CD4-positive, alpha-beta memory T cell (primary cell): ENCODE measurements at regions not wholly inside any gene's neighbourhood (a gene's known extent, or its start where the extent isn't known, plus 50 kb on each side); places are given as distances from the start of the nearest gene placed in this dataset.

Experiments
- CTCF ChIA-PET: fragments of 350-600 bp; sonication (Branson Sonifier 250); formaldehyde crosslinking; loops from one replicate; lab custom pipeline; 2021; ENCODE audit warnings: inconsistent platforms; ENCODE audit not compliant: partially characterized antibody; lab: Charles Lee
- POLR2A ChIA-PET: fragments of 350-600 bp; sonication (Branson Sonifier 250); formaldehyde crosslinking; loops from one replicate; lab custom pipeline; 2021; ENCODE audit not compliant: partially characterized antibody; lab: Charles Lee
- DNase-seq, 5 donors: peaks; one replicate each; pipeline versions ENCODE4 v3.0.0 to v3.0.0-alpha.2; 2020 to 2022; ENCODE audit warnings: mixed read lengths in 1 of 5
- H3K27ac ChIP-seq: one replicate; pipeline ENCODE4 v1.7.0; 2013; ENCODE audit warnings: low read depth, low read length
- H3K27me3 ChIP-seq: 2 replicates; pipeline ENCODE4 v1.7.0; 2013; ENCODE audit warnings: mild to moderate bottlenecking, low read length, moderate library complexity; ENCODE audit not compliant: insufficient read depth
- H3K36me3 ChIP-seq: 2 replicates; pipeline ENCODE4 v1.7.0; 2013; ENCODE audit warnings: mild to moderate bottlenecking, low read length, moderate library complexity; ENCODE audit not compliant: insufficient read depth
- H3K4me1 ChIP-seq: 2 replicates; pipeline ENCODE4 v1.7.0; 2013; ENCODE audit warnings: mild to moderate bottlenecking, low read length, moderate library complexity; ENCODE audit not compliant: insufficient read depth
- H3K4me3 ChIP-seq, 2 donors: one replicate each; pipeline ENCODE4 v1.7.0; 2013; ENCODE audit warnings: low read length in 2 of 2, mild to moderate bottlenecking in 1 of 2
- H3K9me3 ChIP-seq, 2 donors: one replicate each; pipeline ENCODE4 v1.7.0; 2013; ENCODE audit warnings: low read length in 2 of 2, control low read depth in 1 of 2; ENCODE audit not compliant: control insufficient read depth in 1 of 2
- H3K27ac Mint-ChIP-seq, 7 donors: one replicate each; pipeline ENCODE4 v1.8.0; 2020 to 2021; ENCODE audit warnings: mixed read lengths in 7 of 7, mild to moderate bottlenecking in 6 of 7, inconsistent platforms in 3 of 7, moderate library complexity in 3 of 7
- H3K27me3 Mint-ChIP-seq, 2 donors: one replicate each; pipeline ENCODE4 v1.8.0; 2020 to 2021; ENCODE audit warnings: mixed read lengths in 2 of 2
- H3K36me3 Mint-ChIP-seq, 2 donors: one replicate each; pipeline ENCODE4 v1.8.0; 2020 to 2021; ENCODE audit warnings: mixed read lengths in 2 of 2, inconsistent platforms in 1 of 2, mild to moderate bottlenecking in 1 of 2
- H3K4me1 Mint-ChIP-seq, 4 donors: one replicate each; pipeline ENCODE4 v1.8.0; 2020 to 2021; ENCODE audit warnings: mixed read lengths in 4 of 4, mild to moderate bottlenecking in 1 of 4
- H3K4me3 Mint-ChIP-seq, 8 donors: one replicate each; pipeline ENCODE4 v1.8.0; 2020 to 2021; ENCODE audit warnings: mixed read lengths in 8 of 8, mild to moderate bottlenecking in 7 of 8, moderate library complexity in 6 of 8, inconsistent platforms in 3 of 8
- H3K9me3 Mint-ChIP-seq, 8 donors: one replicate each; pipeline ENCODE4 v1.8.0; 2020 to 2021; ENCODE audit warnings: mixed read lengths in 8 of 8, mild to moderate bottlenecking in 5 of 8, inconsistent platforms in 3 of 8, moderate library complexity in 1 of 8
- intact Hi-C: fragments of 100-400 bp; cut with micrococcal nuclease; formaldehyde crosslinking; loops from one replicate; pipeline ENCODE4 v1.15.1; 2023

DNA sequence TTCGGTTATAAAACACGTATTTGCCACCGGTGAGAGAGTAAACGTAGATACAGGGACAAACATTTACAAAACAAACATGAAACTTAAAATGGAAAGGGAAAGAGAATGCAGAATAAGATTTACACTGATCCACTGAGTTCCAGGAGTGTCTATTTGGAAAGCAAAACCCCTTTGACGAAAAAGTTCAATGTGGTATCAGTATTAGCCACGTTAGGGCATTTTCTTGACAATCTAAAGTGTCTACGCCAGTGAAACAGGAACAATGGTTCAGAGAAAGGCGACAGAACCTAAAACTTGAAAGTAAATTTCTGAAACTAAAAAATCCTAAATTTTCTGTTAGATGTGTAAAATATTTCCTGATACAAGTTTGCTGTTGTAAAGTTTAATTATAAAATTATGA is 278.5 kb upstream of the TENM3 start:
- Histone ChIP-seq H3K4me1 (no peaks in the 10 kb centered on the region), H3K27me3 (no peaks in the 10 kb centered on the region), H3K27ac (no peak overlapping the region), H3K36me3 (no peaks in the 10 kb centered on the region), H3K9me3 (no peaks in the 10 kb centered on the region), H3K4me3 (no peak overlapping the region)
- Mint-ChIP-seq H3K9me3 (peaks cover 0 to 6% (median 2%) of the 10 kb centered on the region in 8 donors), H3K4me1 (no peaks in the 10 kb centered on the region), H3K36me3 (no peaks in the 10 kb centered on the region), H3K27me3 (no peaks in the 10 kb centered on the region), H3K27ac (no peak overlapping the region), H3K4me3 (no peak overlapping the region)
- ChIA-PET CTCF (no interaction called here), POLR2A (no interaction called here)
- intact Hi-C loops: no loop called here
- no peak for DNase-seq

DNA sequence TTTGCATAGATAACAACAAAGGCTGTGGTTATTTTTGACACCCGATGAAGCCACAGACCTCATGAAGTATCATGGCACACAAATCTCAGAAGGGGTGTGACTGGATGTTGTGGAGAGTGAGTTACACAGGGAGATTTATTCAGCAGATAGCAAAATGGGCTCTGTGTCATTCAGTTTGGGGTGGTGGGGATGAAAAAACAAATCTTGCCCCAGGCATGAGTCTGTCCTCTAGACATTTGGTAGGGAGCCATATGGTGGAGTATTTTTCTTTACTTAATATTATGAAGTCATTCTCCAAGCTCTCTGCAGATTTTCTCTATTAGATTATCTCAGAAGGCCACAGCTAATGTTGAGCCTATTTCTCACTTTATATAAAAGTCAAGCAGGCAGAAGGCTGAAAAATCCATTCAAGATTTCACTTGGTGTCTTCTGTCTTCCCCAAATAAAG is 277.1 kb upstream of the TENM3 start:
- POLR2A ChIA-PET: no interaction called here
- Histone ChIP-seq H3K27ac (no peak overlapping the region), H3K36me3 (no peaks in the 10 kb centered on the region), H3K27me3 (no peaks in the 10 kb centered on the region), H3K9me3 (no peaks in the 10 kb centered on the region), H3K4me3 (no peak overlapping the region), H3K4me1 (no peaks in the 10 kb centered on the region)
- H3K4me1 Mint-ChIP-seq: no peaks in the 10 kb centered on the region
- H3K4me3 Mint-ChIP-seq: no peak overlapping the region
- H3K27me3 Mint-ChIP-seq: no peaks in the 10 kb centered on the region
- CTCF ChIA-PET: no interaction called here
- H3K27ac Mint-ChIP-seq: no peak overlapping the region
- H3K9me3 Mint-ChIP-seq: peaks cover 0 to 10% (median 2%) of the 10 kb centered on the region in 8 donors
- intact Hi-C loops: no loop called here
- no peaks in the 10 kb centered on the region for H3K36me3 Mint-ChIP-seq
- DNase-seq: no peak

DNA sequence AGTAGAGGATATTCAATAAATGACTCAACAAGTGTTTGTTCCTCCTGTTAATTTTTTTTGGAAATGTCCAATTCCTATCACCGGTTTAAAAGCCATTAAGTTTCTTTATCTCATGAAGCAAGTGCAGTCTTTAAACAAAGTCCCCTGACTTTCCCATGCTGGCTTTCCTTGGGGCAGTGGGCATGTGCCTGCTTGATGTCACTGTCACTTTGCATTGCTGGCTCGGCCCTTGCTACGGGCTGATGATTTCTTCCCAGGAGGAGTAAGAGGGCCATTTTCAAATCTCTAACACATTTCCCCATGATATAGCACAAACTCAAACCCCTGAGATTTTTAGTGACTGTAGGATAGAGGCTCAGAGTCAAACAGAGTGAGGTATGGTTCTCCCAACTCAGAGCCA is 275.8 kb upstream of the TENM3 start:
- ChIA-PET POLR2A (no interaction called here), CTCF (no interaction called here)
- no peaks in the 10 kb centered on the region for H3K27me3 Mint-ChIP-seq
- H3K4me1 ChIP-seq: no peaks in the 10 kb centered on the region
- intact Hi-C loops: no loop called here
- peaks cover 0 to 1% (median 0%) of the 10 kb centered on the region in 4 donors for H3K4me1 Mint-ChIP-seq
- DNase-seq: no peak
- no peaks in the 10 kb centered on the region for H3K9me3 ChIP-seq
- H3K27me3 ChIP-seq: no peaks in the 10 kb centered on the region
- no peak overlapping the region for H3K27ac Mint-ChIP-seq
- H3K36me3 ChIP-seq: no peaks in the 10 kb centered on the region
- H3K9me3 Mint-ChIP-seq: peaks cover 0 to 10% (median 2%) of the 10 kb centered on the region in 8 donors
- H3K4me3 ChIP-seq: no peak overlapping the region
- H3K4me3 Mint-ChIP-seq: no peak overlapping the region
- no peak overlapping the region for H3K27ac ChIP-seq
- no peaks in the 10 kb centered on the region for H3K36me3 Mint-ChIP-seq

GRCh38 chr4:181968371-181968770 is 274.8 kb upstream of the TENM3 start:
- H3K9me3 Mint-ChIP-seq: peaks cover 0 to 7% (median 2%) of the 10 kb centered on the region in 8 donors
- DNase-seq: no peak
- no peaks in the 10 kb centered on the region for H3K4me1 ChIP-seq
- H3K36me3 ChIP-seq: no peaks in the 10 kb centered on the region
- no peak overlapping the region for H3K4me3 Mint-ChIP-seq
- H3K4me3 ChIP-seq: no peak overlapping the region
- CTCF ChIA-PET: no interaction called here
- no peaks in the 10 kb centered on the region for H3K27me3 Mint-ChIP-seq
- no peaks in the 10 kb centered on the region for H3K9me3 ChIP-seq
- no peak overlapping the region for H3K27ac ChIP-seq
- H3K27ac Mint-ChIP-seq: no peak overlapping the region
- no peaks in the 10 kb centered on the region for H3K36me3 Mint-ChIP-seq
- intact Hi-C loops: no loop called here
- POLR2A ChIA-PET: no interaction called here
- peaks cover 0 to 1% (median 0%) of the 10 kb centered on the region in 4 donors for H3K4me1 Mint-ChIP-seq
- no peaks in the 10 kb centered on the region for H3K27me3 ChIP-seq

DNA sequence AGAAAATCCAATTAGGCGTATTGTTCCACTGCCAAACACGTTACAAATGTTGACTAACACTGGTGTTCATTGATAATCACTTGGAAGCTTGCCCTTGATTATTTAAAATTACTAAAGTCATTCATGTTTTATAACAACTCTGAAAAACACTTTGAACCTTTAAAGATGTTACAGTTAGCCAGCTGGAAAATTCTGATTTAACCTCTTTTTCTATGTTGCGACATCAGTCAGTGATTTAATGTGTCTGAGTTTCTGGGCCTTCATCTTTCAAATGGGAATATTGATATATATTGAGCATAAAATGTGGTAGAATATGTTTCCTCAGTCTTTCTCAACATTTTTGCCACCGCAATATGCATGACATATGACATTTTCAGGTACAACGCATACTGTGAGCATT is 274.1 kb upstream of the TENM3 start:
- no peak overlapping the region for H3K27ac Mint-ChIP-seq
- H3K9me3 Mint-ChIP-seq: peaks cover 0 to 7% (median 2%) of the 10 kb centered on the region in 8 donors
- H3K27ac ChIP-seq: no peak overlapping the region
- no peak overlapping the region for H3K4me3 Mint-ChIP-seq
- no peaks in the 10 kb centered on the region for H3K27me3 Mint-ChIP-seq
- ChIA-PET POLR2A (no interaction called here), CTCF (no interaction called here)
- DNase-seq: no peak
- H3K36me3 ChIP-seq: no peaks in the 10 kb centered on the region
- H3K27me3 ChIP-seq: no peaks in the 10 kb centered on the region
- H3K4me3 ChIP-seq: no peak overlapping the region
- no peaks in the 10 kb centered on the region for H3K36me3 Mint-ChIP-seq
- H3K4me1 Mint-ChIP-seq: peaks cover 0 to 1% (median 0%) of the 10 kb centered on the region in 4 donors
- intact Hi-C loops: no loop called here
- H3K4me1 ChIP-seq: no peaks in the 10 kb centered on the region
- no peaks in the 10 kb centered on the region for H3K9me3 ChIP-seq

GRCh38 chr4:181970366-181970765 is 272.8 kb upstream of the TENM3 start:
- no peak overlapping the region for H3K4me3 Mint-ChIP-seq
- H3K27me3 Mint-ChIP-seq: no peaks in the 10 kb centered on the region
- H3K27ac Mint-ChIP-seq: no peak overlapping the region
- ChIA-PET CTCF (no interaction called here), POLR2A (no interaction called here)
- Histone ChIP-seq H3K9me3 (no peaks in the 10 kb centered on the region), H3K36me3 (no peaks in the 10 kb centered on the region), H3K4me3 (no peak overlapping the region), H3K4me1 (no peaks in the 10 kb centered on the region), H3K27me3 (no peaks in the 10 kb centered on the region), H3K27ac (no peak overlapping the region)
- H3K9me3 Mint-ChIP-seq: peaks cover 0 to 7% (median 3%) of the 10 kb centered on the region in 8 donors
- peaks cover 0 to 1% (median 0%) of the 10 kb centered on the region in 4 donors for H3K4me1 Mint-ChIP-seq
- no peaks in the 10 kb centered on the region for H3K36me3 Mint-ChIP-seq
- intact Hi-C loops: no loop called here
- no peak for DNase-seq

DNA sequence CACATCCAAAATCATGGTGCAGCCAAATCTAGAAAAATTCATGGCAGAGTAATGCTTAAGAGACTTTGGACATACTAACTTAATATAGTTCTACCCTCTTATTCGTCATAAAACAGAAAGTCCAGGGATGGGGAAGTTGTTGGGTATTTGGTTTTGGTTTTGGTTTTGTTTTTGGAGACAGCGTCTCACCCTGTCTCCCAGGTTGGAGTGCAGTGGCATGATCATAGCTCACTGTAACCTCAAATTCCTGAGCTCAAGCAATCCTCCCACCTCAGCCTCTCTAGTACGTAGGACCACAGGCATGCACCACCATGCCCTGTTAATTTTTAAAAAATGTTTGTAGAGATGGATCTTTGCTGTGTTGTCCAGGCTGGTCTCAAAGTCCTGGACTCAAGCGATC is 271.8 kb upstream of the TENM3 start:
- no peak overlapping the region for H3K4me3 Mint-ChIP-seq
- H3K27ac Mint-ChIP-seq: peak overlapping the region in 1 of 7 donors; percentile 44
- H3K4me1 Mint-ChIP-seq: peaks cover 0 to 1% (median 0%) of the 10 kb centered on the region in 4 donors
- CTCF ChIA-PET: no interaction called here
- Histone ChIP-seq H3K4me1 (no peaks in the 10 kb centered on the region), H3K36me3 (no peaks in the 10 kb centered on the region), H3K9me3 (no peaks in the 10 kb centered on the region), H3K27me3 (no peaks in the 10 kb centered on the region), H3K4me3 (no peak overlapping the region), H3K27ac (no peak overlapping the region)
- peaks cover 0 to 7% (median 3%) of the 10 kb centered on the region in 8 donors for H3K9me3 Mint-ChIP-seq
- DNase-seq: no peak
- intact Hi-C loops: no loop called here
- H3K27me3 Mint-ChIP-seq: no peaks in the 10 kb centered on the region
- H3K36me3 Mint-ChIP-seq: no peaks in the 10 kb centered on the region
- POLR2A ChIA-PET: no interaction called here

GRCh38 chr4:181971973-181972372 is 271.2 kb upstream of the TENM3 start:
- H3K27me3 ChIP-seq: no peaks in the 10 kb centered on the region

More at GRCh38 chr4:181971973-181972372, 271.2 kb upstream of the TENM3 start:
- H3K4me1 Mint-ChIP-seq: peaks cover 0 to 1% (median 0%) of the 10 kb centered on the region in 4 donors
- intact Hi-C loops: no loop called here
- H3K36me3 Mint-ChIP-seq: no peaks in the 10 kb centered on the region
- DNase-seq: no peak
- Histone ChIP-seq H3K9me3 (no peaks in the 10 kb centered on the region), H3K4me3 (no peak overlapping the region), H3K4me1 (no peaks in the 10 kb centered on the region), H3K27ac (no peak overlapping the region), H3K36me3 (no peaks in the 10 kb centered on the region)
- H3K27me3 Mint-ChIP-seq: no peaks in the 10 kb centered on the region
- CTCF ChIA-PET: no interaction called here
- POLR2A ChIA-PET: no interaction called here
- no peak overlapping the region for H3K4me3 Mint-ChIP-seq
- H3K27ac Mint-ChIP-seq: no peak overlapping the region
- peaks cover 0 to 8% (median 4%) of the 10 kb centered on the region in 8 donors for H3K9me3 Mint-ChIP-seq
